Activated CD8-positive, alpha-beta memory T cell treated with anti-CD3 and anti-CD28 coated beads for 1 hour (primary cell): ENCODE measurements at regions not wholly inside any gene's neighbourhood (a gene's known extent, or its start where the extent isn't known, plus 50 kb on each side); places are given as distances from the start of the nearest gene placed in this dataset.
"Not testable (repeated sequence)": the region's sequence is repeated elsewhere in the genome, so short reads cannot be mapped to it uniquely, and the experiment has no call there.

ENCODE experiments used
- DNase-seq, 2 donors: peaks; one replicate each; pipeline ENCODE4 v3.0.0-alpha.2; 2020; ENCODE audit warnings: low read depth in 1 of 2; ENCODE audit errors: extremely low read depth in 1 of 2

DNA sequence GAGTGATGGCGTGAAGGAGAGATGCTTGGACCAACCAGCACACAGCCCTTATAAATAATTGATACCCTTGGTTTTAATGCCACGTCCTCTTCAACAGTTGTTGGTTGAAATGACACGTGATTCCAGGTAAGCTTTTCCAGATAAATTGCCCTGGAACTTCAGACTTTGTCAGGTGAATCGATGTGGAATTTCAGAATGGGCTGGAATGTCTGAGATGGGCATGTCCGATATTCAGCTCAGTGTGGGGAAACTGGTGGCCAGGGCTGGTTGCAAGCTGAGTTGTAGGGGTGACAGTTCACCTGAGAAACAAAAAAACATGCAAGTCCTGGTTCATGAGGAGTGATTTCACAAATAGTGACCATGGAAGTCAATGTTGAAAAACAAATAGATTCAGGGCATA, 104.0 kb upstream of the PRKX start:
- DNase-seq = not testable (repeated sequence)

DNA sequence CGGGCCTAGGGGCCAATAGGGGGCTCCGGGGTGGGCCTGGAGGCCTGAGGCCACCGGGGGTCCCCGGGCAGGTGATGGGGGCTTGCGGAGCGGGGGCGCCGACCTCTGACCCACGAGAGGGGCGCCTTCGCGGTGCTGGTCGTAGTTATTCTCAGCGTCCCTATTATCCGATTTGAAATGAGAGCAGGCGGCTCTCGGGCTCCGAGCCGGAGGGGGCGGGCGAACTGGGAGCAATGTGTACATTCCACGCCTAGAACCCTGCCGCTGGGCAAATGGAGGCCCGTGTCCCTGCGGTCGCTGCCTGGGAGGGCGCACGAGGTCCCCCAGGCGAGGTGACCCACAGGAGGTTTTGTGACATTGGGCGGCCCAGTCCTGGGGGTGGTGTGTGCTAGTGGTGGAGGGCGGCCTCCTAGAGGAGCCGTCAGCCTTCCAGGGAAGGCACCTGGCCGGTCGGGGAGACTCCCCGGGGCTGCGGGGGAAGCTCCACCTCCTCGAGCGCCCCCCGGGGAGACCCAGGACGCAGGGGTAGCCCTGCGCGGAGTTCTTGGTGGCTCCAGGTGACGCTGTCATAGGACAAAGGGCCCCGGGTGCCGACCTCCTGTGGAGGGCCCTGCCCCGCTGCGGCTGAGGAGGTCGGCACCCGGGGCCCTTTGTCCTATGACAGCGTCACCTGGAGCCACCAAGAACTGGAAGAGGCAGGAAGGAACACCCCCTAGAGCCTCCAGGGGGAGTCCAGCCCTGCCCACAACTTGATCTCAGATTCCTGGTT, 102.6 kb upstream of the PRKX start:
- DNase-seq = peak in 1 of 2 donors; percentile 0

GRCh38 chrX:3811331-3812311, 98.2 kb upstream of the PRKX start:
- peak in 1 of 2 donors; percentile 3 for DNase-seq

- DNase-seq = no peak
Measured at GRCh38 chrX:3807906-3808305, 94.5 kb upstream of the PRKX start.

- DNase-seq = no peak
Measured at GRCh38 chrX:3806630-3807029, 93.2 kb upstream of the PRKX start.

DNA sequence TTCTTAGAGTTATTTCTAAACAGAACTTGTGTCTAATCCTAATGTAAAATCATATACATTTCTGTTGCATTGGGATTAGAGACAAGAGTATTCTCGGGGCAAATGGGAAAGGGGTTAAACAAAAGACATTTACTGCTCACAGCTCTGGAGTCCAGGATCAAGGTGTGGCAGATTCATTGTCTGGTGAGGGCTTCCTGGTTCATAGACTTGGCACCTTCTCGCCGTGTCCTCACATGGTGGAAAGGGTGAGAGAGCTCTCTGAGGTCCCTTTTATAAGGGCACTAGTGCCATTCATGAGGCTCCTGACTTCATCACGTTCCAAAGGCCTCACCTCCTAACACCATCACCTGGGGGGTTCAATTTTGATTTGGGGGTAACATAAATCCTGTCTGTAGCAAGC, 90.3 kb upstream of the PRKX start:
- no peak for DNase-seq

- no peak for DNase-seq
Measured at GRCh38 chrX:3803305-3803704, 89.9 kb upstream of the PRKX start.

- DNase-seq = not testable (repeated sequence)
Measured at GRCh38 chrX:3795411-3795810, 82.0 kb upstream of the PRKX start.

GRCh38 chrX:3791449-3791848, 78.0 kb upstream of the PRKX start:
- DNase-seq = no peak

DNA sequence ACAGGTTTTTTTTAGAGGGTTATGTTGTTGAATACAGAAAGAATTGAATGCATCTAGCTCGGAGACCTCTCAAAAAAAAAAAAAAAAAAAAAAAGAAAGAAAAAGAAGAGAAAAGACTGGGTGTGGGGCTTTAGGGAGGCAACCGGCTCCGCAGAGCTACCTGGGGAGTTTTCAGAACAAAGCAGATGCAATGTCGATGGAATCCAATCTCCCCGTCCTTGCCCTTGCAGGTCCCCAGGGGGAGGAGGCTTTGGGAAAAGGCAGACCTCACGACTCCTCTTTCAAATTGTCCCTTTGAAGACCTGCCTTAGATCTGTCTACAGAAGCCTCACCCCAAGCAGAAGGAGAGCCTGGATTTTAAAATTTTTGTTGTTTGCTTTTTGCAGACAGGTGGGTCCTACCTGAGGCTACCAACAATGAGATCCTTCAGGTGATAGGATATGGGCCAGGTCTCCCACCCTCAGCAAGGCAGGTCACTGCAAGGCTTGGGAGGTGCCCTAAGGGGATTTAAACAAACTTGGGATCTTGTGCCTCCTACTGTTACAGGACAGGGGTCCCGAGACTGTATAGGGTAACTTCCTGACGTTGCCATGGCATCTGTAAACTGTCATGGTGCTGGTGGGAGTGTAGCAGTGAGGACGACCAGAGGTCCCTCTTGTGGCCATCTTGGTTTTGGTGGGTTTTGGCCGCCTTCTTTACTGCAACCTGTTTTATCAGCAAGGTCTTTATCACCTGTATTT, 75.2 kb upstream of the PRKX start:
- no peak for DNase-seq

GRCh38 chrX:3787856-3788255, 74.4 kb upstream of the PRKX start:
- no peak for DNase-seq

- DNase-seq = not testable (repeated sequence)
Measured at GRCh38 chrX:3785822-3786221, 72.4 kb upstream of the PRKX start.

DNA sequence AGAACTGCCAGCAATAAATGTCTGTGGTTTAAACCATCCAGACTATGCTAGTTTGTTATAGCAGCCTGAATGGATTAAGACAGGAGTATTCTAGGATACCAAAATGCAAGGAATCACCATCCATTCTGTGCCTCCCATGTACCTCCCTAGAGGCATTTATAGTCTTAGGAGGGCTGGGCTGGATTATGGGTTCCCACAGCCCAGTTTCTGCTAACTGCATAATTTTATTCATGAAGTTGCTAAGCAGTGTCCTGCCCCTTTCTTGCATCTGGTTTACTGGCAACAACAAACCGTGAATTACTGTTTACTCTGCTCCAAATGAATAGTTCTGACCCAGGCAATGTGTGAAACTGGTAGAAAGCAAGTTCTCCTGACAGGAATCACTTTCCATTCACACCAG, 67.1 kb upstream of the PRKX start:
- DNase-seq = no peak

DNA sequence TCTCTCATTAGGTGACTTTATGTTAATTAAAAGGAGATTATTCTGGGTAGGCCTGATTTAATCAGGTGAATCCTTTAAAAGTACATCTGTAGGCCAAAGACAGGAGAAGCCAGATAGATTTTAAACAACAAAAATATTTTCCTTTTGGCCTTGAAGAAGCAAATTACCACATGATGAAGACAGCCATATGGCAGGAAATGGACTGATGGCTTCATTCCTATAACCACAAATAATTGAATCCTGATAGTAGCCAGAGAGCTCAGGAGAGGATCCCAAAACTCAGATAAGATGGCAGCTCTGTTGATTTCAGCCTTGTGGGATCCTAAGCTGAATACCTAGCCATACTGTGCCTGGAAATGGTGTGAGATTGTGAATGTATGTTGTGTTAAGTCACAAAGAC, 66.1 kb upstream of the PRKX start:
- DNase-seq = no peak

- no peak for DNase-seq
Measured at GRCh38 chrX:3777416-3777815, 64.0 kb upstream of the PRKX start.

DNA sequence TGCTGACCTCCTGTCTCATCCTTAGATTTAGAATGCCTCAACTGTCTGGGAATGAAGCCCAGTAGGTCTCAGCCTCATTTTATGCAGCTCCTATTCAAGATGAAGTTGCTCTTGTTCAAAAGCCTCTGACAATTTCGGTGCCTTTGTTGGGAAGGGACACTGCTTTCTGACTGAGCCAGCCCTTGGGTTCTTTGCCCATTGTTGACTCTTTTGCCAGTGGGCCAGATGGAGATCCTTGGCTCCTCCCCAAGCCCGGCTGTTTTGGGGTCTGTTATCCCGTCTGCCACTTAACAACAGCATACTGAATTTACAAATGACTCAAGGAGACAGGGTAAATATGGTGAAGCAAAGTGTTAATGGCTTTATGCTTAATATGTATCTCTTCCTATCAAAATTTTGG, 58.3 kb upstream of the PRKX start:
- DNase-seq = no peak

GRCh38 chrX:3768881-3769280, 55.4 kb upstream of the PRKX start:
- no peak for DNase-seq
